Limb (tissue), 2 donors: ENCODE measurements at regions not wholly inside any gene's neighbourhood (a gene's known extent, or its start where the extent isn't known, plus 50 kb on each side); places are given as distances from the start of the nearest gene placed in this dataset.
"Not testable (repeated sequence)": the region's sequence is repeated elsewhere in the genome, so short reads cannot be mapped to it uniquely, and the experiment has no call there.

Experiments
- DNase-seq, 2 donors: peaks; one replicate each; pipeline ENCODE4 v3.0.0-alpha.2; 2016; ENCODE audit errors: extremely low spot score in 2 of 2

GRCh38 chr21:5103880-5104561, 5417.4 kb upstream of the TPTE start:
- not testable (repeated sequence) for DNase-seq

- not testable (repeated sequence) for DNase-seq
Measured at GRCh38 chr21:5104562-5104928, 5416.8 kb upstream of the TPTE start.

- DNase-seq: not testable (repeated sequence)
Measured at GRCh38 chr21:5105939-5106708, 5415.3 kb upstream of the TPTE start.

- DNase-seq: not testable (repeated sequence)
Measured at GRCh38 chr21:5106767-5107464, 5414.5 kb upstream of the TPTE start.

GRCh38 chr21:5107637-5108036, 5413.7 kb upstream of the TPTE start:
- not testable (repeated sequence) for DNase-seq

GRCh38 chr21:5108048-5108775, 5413.2 kb upstream of the TPTE start:
- not testable (repeated sequence) for DNase-seq

- not testable (repeated sequence) for DNase-seq
Measured at GRCh38 chr21:5111197-5111596, 5410.2 kb upstream of the TPTE start.

GRCh38 chr21:5113092-5113491, 5408.3 kb upstream of the TPTE start:
- DNase-seq: not testable (repeated sequence)

- not testable (repeated sequence) for DNase-seq
Measured at GRCh38 chr21:5114468-5114867, 5406.9 kb upstream of the TPTE start.

- DNase-seq: not testable (repeated sequence)
Measured at GRCh38 chr21:5114893-5115645, 5406.3 kb upstream of the TPTE start.

GRCh38 chr21:5115646-5116343, 5405.6 kb upstream of the TPTE start:
- DNase-seq: not testable (repeated sequence)

GRCh38 chr21:5116344-5117123, 5404.8 kb upstream of the TPTE start:
- not testable (repeated sequence) for DNase-seq

GRCh38 chr21:5117135-5117534, 5404.2 kb upstream of the TPTE start:
- DNase-seq: not testable (repeated sequence)

- not testable (repeated sequence) for DNase-seq
Measured at GRCh38 chr21:5117666-5118295, 5403.6 kb upstream of the TPTE start.

- DNase-seq: not testable (repeated sequence)
Measured at GRCh38 chr21:5118296-5118679, 5403.1 kb upstream of the TPTE start.

GRCh38 chr21:5119179-5119578, 5402.2 kb upstream of the TPTE start:
- DNase-seq: not testable (repeated sequence)

- DNase-seq: not testable (repeated sequence)
Measured at GRCh38 chr21:5121399-5121798, 5400.0 kb upstream of the TPTE start.

- DNase-seq: not testable (repeated sequence)
Measured at GRCh38 chr21:5121849-5122248, 5399.5 kb upstream of the TPTE start.

GRCh38 chr21:5123655-5124054, 5397.7 kb upstream of the TPTE start:
- DNase-seq: not testable (repeated sequence)
